ENCODE measurements at regions not wholly inside any gene's neighbourhood (a gene's known extent, or its start where the extent isn't known, plus 50 kb on each side); places are given as distances from the start of the nearest gene placed in this dataset.

DNA sequence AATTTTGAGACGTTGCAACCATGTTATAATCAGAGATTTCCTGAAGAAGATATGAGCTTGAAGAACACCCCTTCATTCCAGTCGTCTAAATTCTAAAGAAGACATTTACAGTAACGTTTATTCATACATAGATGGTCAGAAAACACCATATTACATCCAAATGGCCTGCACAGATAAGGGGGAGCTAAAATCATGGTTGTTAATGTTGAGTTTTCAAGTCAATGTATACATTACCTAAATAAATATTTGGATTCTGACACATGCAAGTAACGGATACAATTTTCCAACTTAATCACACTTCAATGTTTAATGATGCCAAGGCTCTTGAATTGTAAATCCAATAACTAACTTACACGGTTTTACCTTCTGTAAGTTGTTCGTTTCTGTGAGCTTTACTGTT is 318.4 kb downstream of the SLC6A15 start:
- DNase-seq, result no peak

DNA sequence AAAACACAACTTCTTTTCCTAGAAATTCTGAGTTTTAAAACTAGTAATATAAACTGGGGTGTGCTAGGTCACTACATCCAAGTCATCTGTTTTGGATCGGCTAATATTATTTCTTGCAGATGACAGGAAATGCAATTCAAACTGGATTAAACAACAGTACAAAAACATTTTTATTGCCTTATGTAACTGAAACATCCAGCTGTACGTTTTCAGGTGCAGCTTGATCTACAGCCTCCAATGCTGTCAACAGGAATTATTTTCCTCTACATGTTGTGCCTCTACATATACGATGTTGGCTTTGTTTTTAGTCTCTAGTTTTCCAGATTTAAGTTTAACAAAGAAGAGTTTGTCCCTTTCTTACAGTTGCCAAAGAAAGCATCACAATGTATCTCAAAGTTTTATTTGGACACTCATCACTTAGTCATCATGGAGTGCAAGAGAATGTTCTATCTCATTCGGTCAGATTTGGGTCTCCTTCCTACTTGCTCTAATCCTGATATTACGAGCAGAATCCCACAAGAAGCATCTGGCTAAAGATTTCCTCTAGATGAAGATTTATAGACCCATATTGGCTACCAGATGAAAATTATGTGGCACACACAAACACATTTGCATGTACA is 326.7 kb downstream of the SLC6A15 start:
- no peak for DNase-seq

- no peak for DNase-seq
These were observed 340.4 kb downstream of the SLC6A15 start for GRCh38 chr12:84572196-84572595.

GRCh38 chr12:84562331-84562730 is 350.3 kb downstream of the SLC6A15 start:
- no peak for DNase-seq

DNA sequence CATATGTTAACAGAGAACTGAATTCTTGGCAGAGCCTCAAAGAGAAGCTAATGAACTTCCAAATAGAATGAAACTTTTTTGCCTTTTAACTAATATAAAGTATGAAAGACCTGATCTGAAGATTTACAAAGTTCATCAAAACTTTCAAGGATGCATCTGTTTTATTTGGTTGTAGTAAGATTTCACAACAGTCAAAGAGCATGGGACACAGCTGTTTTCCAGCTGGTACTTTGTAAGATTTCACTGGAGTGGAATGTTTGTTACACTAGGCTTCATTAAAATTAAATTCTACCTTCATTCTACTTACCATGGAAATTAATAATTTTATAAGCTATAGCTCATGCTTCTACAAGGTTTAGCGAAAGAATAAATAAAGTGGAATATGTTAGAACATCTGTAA is 351.2 kb downstream of the SLC6A15 start:
- DNase-seq, result no peak

DNA sequence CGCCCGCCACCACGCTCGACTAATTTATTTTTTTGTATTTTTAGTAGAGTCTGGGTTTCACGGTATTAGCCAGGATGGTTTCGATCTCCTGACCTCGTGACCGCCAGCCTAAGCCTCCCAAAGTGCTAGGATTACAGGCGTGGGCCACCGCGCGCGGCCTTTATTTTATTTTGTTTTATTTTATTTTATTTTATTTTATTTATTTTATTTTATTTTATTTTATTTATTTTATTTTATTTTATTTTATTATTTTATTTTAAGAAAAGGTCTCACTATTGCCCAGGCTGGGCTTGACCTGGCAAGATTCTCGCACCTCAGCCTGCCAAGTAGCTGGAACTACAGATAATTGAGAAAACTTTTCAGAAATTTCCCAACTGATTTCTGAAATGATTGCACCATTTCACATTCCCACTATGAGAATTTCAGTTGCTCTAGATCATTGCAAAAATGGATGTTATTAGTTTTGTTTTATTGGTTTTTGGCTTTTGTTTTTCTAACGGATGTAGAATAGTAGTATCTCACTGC is 358.3 kb downstream of the SLC6A15 start:
- DNase-seq, result no peak

GRCh38 chr12:84553331-84554117 is 359.1 kb downstream of the SLC6A15 start:
- DNase-seq, result no peak

DNA sequence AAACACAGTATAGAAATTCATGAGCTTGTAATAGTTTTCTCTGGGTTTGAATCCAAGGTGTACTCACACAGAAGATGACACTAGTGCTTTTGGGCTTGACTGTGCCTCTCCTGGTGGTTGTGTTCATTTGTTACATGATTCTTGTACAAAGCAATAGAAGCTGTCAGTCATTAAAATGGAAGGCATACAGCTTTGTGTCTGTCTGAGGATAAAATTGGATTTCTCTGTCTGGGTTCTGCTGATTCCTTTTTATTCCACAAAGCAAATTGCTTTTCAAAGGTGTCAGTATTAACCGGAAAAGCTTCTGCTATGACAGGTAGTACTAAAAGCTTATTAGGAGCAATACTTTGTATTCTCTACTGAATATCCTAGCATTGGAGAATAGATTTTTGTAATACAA is 361.2 kb downstream of the SLC6A15 start:
- no peak for DNase-seq

- DNase-seq, result no peak
These were observed 362.1 kb downstream of the SLC6A15 start for GRCh38 chr12:84550518-84550917.

GRCh38 chr12:84542289-84542688 is 370.3 kb downstream of the SLC6A15 start:
- DNase-seq, result no peak

- no peak for DNase-seq
These were observed 374.9 kb downstream of the SLC6A15 start for GRCh38 chr12:84537666-84538065.

- no peak for DNase-seq
These were observed 399.8 kb downstream of the SLC6A15 start for GRCh38 chr12:84512751-84513150.

DNA sequence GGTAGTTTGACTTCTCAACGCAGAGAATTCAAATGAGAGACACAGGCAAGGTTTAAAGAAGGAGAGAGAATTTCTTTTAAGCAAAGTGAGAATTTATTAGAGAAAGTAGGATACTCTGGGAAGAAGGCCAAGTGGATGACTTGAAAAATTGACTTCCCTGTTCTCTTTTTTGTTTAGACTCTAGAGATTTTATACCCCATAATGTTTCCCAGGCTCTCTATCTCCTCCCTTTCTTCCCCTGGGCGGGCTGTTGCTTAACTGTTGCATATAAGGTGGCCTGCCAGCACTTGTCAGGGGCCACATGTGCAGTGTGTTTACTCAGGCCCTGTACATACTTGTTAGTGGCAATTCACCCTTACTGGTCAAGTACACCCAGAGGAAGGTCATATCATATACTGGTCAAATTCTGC is 403.7 kb downstream of the SLC6A15 start:
- DNase-seq, result no peak

GRCh38 chr12:84507956-84508850 is 404.4 kb downstream of the SLC6A15 start:
- no peak for DNase-seq

DNA sequence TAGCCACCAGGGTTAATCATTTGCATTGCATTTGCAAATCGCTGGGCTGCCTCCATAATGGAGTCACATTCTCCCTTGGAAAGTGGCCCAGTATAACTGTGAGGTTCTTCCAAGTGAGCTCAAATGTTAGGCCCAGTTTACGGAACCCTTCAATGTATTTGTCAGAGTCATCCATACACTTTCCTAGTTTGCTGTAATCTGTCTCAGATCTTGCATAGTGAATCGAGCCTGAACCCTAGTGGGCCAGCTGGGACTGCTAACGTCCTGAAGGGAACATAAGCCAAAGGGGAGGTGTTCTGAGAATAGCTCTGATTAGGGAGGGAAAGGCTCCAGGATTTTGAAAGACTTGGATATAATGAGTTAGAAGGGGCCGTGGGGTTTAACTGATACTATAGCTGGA is 406.3 kb downstream of the SLC6A15 start:
- no peak for DNase-seq

GRCh38 chr12:84502907-84503787 is 409.5 kb downstream of the SLC6A15 start:
- DNase-seq, result no peak

GRCh38 chr12:84502180-84502860 is 410.3 kb downstream of the SLC6A15 start:
- DNase-seq, result no peak

- DNase-seq, result no peak
These were observed 414.8 kb downstream of the SLC6A15 start for GRCh38 chr12:84497819-84498218.

DNA sequence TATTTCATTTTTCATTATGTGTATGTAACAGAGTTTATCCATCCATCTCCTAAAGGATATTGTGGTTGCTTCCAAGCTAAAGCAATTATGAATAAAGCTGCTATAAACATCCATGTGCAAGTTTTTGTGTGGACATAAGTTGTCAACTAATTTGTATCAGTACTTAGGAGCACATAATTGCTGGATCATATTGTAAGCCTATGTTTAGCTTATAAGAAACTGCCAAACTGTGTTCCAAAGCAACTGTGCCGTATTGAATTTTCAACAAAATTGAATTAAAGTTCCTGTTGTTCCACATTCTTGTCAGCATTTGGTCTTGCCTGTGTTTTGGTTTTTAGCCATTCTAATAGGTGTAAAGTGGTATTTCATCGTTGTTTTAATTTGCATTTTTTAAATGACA is 416.9 kb downstream of the SLC6A15 start:
- no peak for DNase-seq

DNA sequence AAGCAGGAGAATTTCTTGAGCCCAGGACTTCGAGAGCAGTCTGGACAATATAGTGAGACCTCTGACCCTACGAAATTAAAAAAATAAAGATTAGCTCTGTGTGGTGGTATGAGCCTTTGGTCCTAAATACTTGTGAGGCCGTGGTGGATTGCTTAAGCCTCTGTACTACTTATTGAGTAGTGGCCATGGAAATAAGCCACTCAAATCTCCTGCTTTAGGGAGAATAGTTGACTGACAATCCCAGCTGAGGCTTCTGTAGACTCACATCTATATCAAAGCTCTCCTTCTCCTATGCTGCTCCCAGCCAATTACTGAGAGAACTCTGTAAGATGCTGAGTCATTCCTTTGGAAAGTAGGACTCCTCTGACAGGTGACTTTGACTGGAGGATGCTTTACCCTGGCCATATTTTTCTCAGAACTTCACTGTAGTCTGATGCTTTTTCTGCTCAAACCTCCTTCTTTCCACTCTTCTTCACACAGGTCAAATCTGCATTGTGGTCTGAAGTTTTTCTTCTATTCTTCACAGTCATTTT is 420.2 kb downstream of the SLC6A15 start:
- DNase-seq, result no peak

DNA sequence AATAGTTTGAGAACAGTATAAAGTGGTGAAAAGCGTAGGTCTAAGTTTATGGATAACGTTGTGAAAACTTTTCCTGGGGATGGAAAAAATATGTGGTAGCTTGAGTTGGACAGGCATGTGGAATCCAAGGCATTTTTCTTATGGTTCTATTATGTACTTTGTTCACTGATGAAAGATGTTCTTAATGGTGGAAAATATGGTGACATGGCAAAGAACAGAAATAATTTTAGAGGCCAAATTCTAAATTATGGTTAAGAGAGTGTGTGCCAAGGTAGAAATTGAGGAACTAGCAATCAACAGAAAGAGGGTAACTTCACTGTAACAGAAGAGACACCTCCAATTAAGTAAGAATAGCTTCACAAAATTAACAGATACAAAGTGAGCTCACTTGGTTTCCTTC is 427.8 kb downstream of the SLC6A15 start:
- no peak for DNase-seq

Measured in CD4-positive, alpha-beta T cell treated with Interleukin-4 for 1 hour (primary cell).